ENCODE measurements at regions not wholly inside any gene's neighbourhood (a gene's known extent, or its start where the extent isn't known, plus 50 kb on each side); places are given as distances from the start of the nearest gene placed in this dataset.
"Not testable (repeated sequence)": the region's sequence is repeated elsewhere in the genome, so short reads cannot be mapped to it uniquely, and the experiment has no call there.

GRCh38 chr14:65173973-65174693 is 71.8 kb upstream of the MAX start:
- Mint-ChIP-seq H3K27me3 (ENCODE audit: insufficient read depth, unreplicated experiment) (no peaks in the 10 kb centered on the region), H3K27ac (ENCODE audit: low read depth, unreplicated experiment) (no peak overlapping the region), H3K4me3 (ENCODE audit: unreplicated experiment) (no peak overlapping the region), H3K36me3 (ENCODE audit: insufficient read depth, unreplicated experiment) (no peaks in the 10 kb centered on the region), H3K4me1 (ENCODE audit: insufficient read depth, unreplicated experiment) (peaks cover 4% of the 10 kb centered on the region), H3K9me3 (ENCODE audit: unreplicated experiment) (no peaks in the 10 kb centered on the region)
- TF ChIP-seq CTCF (IDR thresholded peaks at IDR 0.05; ENCODE audit: unreplicated experiment): no peak
- ChIA-PET POLR2A (interaction anchor here (0.6 kb wide), 1 partner anchor 650 kb away, joined by 3 read pairs; no protein-coding TSS in a partner anchor), CTCF (interaction anchor here (0.5 to 0.6 kb wide), 2 partner anchors 11 to 413 kb away, joined by 3 to 5 read pairs; no protein-coding TSS in a partner anchor)
- intact Hi-C loops (cut with micrococcal nuclease): no loop called here
- BruUV-seq (replicated peaks): no TSS peak
- no peak for DNase-seq (ENCODE audit: unreplicated experiment)

- H3K9me3 Mint-ChIP-seq (ENCODE audit: unreplicated experiment): no peaks in the 10 kb centered on the region
Measured at GRCh38 chr14:65174783-65175182, 72.5 kb upstream of the MAX start.

GRCh38 chr14:65177551-65177950 is 75.2 kb upstream of the MAX start:
- no peaks in the 10 kb centered on the region for H3K36me3 Mint-ChIP-seq (ENCODE audit: insufficient read depth, unreplicated experiment)
- H3K4me3 Mint-ChIP-seq (ENCODE audit: unreplicated experiment): no peak overlapping the region
- no peak for DNase-seq (ENCODE audit: unreplicated experiment)
- peaks cover 3% of the 10 kb centered on the region for H3K9me3 Mint-ChIP-seq (ENCODE audit: unreplicated experiment)
- peaks cover 17% of the 10 kb centered on the region for H3K4me1 Mint-ChIP-seq (ENCODE audit: insufficient read depth, unreplicated experiment)
- no peak overlapping the region for H3K27ac Mint-ChIP-seq (ENCODE audit: low read depth, unreplicated experiment)
- CTCF ChIA-PET: interaction anchor here (0.7 to 1.9 kb wide), 4 partner anchors 9 to 645 kb away, joined by 3 to 8 read pairs (median 3); no protein-coding TSS in a partner anchor
- POLR2A ChIA-PET: interaction anchor here (0.6 to 2.0 kb wide), 4 partner anchors 8 to 1257 kb away, joined by 3 to 6 read pairs (median 4); partner anchors contain the start of gene FNTB
- TF ChIP-seq CTCF (IDR thresholded peaks at IDR 0.05; ENCODE audit: unreplicated experiment): no peak
- no TSS peak for BruUV-seq (replicated peaks)
- no peaks in the 10 kb centered on the region for H3K27me3 Mint-ChIP-seq (ENCODE audit: insufficient read depth, unreplicated experiment)
- intact Hi-C loops (cut with micrococcal nuclease): no loop called here

More at GRCh38 chr14:65174783-65175182, 72.5 kb upstream of the MAX start:
- intact Hi-C loops (cut with micrococcal nuclease): no loop called here
- no peaks in the 10 kb centered on the region for H3K36me3 Mint-ChIP-seq (ENCODE audit: insufficient read depth, unreplicated experiment)
- TF ChIP-seq CTCF (IDR thresholded peaks at IDR 0.05; ENCODE audit: unreplicated experiment): no peak
- peaks cover 6% of the 10 kb centered on the region for H3K4me1 Mint-ChIP-seq (ENCODE audit: insufficient read depth, unreplicated experiment)
- DNase-seq (ENCODE audit: unreplicated experiment): no peak
- no peak overlapping the region for H3K27ac Mint-ChIP-seq (ENCODE audit: low read depth, unreplicated experiment)
- CTCF ChIA-PET: interaction anchor here (0.5 to 0.7 kb wide), 4 partner anchors 10 to 414 kb away, joined by 3 to 4 read pairs (median 3); no protein-coding TSS in a partner anchor
- no peaks in the 10 kb centered on the region for H3K27me3 Mint-ChIP-seq (ENCODE audit: insufficient read depth, unreplicated experiment)
- POLR2A ChIA-PET: interaction anchor here (0.7 kb wide), 1 partner anchor 561 kb away, joined by 3 read pairs; no protein-coding TSS in a partner anchor
- BruUV-seq (replicated peaks): no TSS peak
- no peak overlapping the region for H3K4me3 Mint-ChIP-seq (ENCODE audit: unreplicated experiment)

- DNase-seq (ENCODE audit: unreplicated experiment); H3K9me3 Mint-ChIP-seq (ENCODE audit: unreplicated experiment); CTCF ChIA-PET; intact Hi-C loops (cut with micrococcal nuclease); H3K4me3 Mint-ChIP-seq (ENCODE audit: unreplicated experiment); BruUV-seq (replicated peaks); H3K27me3 Mint-ChIP-seq (ENCODE audit: insufficient read depth, unreplicated experiment); H3K36me3 Mint-ChIP-seq (ENCODE audit: insufficient read depth, unreplicated experiment): not testable (repeated sequence)
- peaks cover 19% of the 10 kb centered on the region for H3K4me1 Mint-ChIP-seq (ENCODE audit: insufficient read depth, unreplicated experiment)
- POLR2A ChIA-PET: interaction anchor here (1.7 kb wide), 1 partner anchor 233 kb away, joined by 10 read pairs; the partner anchor contains the start of gene FUT8
- H3K27ac Mint-ChIP-seq (ENCODE audit: low read depth, unreplicated experiment): peak overlapping the region; percentile 47
Measured at GRCh38 chr14:65179231-65179630, 76.9 kb upstream of the MAX start.

Measured in MCF 10A (cell line).